KMS-11 (cell line): ENCODE measurements at regions not wholly inside any gene's neighbourhood (a gene's known extent, or its start where the extent isn't known, plus 50 kb on each side); places are given as distances from the start of the nearest gene placed in this dataset.

Experiments
- H2AFZ ChIP-seq: fragments of 200-600 bp; sonication (generic); 2 replicates; pipeline ENCODE4 v1.6.1; 2016; ENCODE audit warnings: antibody characterized with exemption, mixed run types, low read depth
- H3K27ac ChIP-seq: fragments of 200-600 bp; sonication (generic); 2 replicates; pipeline ENCODE4 v1.6.1; 2016; ENCODE audit warnings: mild to moderate bottlenecking, mixed run types
- H3K27me3 ChIP-seq: fragments of 200-600 bp; sonication (generic); 2 replicates; pipeline ENCODE4 v1.6.1; 2017; ENCODE audit warnings: mild to moderate bottlenecking, low read depth, mixed run types, moderate library complexity; ENCODE audit not compliant: insufficient read depth
- H3K36me3 ChIP-seq: fragments of 200-600 bp; sonication (generic); 2 replicates; pipeline ENCODE4 v1.6.1; 2017; ENCODE audit warnings: mild to moderate bottlenecking, mixed run types; ENCODE audit not compliant: insufficient read depth
- H3K4me1 ChIP-seq: fragments of 200-600 bp; sonication (generic); 2 replicates; pipeline ENCODE4 v1.6.1; 2016; ENCODE audit warnings: mild to moderate bottlenecking, low read depth, mixed run types; ENCODE audit not compliant: poor library complexity, severe bottlenecking
- H3K4me2 ChIP-seq: fragments of 200-600 bp; sonication (generic); 2 replicates; pipeline ENCODE4 v1.7.0; 2016; ENCODE audit warnings: mild to moderate bottlenecking, mixed run types
- H3K4me3 ChIP-seq: fragments of 200-600 bp; sonication (generic); IDR thresholded peaks from 2 replicates; pipeline ENCODE4 v1.6.1; 2017; ENCODE audit warnings: low read depth, low read length, mixed read lengths; ENCODE audit not compliant: insufficient read depth
- H3K79me2 ChIP-seq: fragments of 200-600 bp; sonication (generic); 2 replicates; pipeline ENCODE4 v1.6.1; 2016; ENCODE audit warnings: low read depth, mixed run types; ENCODE audit not compliant: insufficient read depth
- H3K9ac ChIP-seq: fragments of 200-600 bp; sonication (generic); 2 replicates; pipeline ENCODE4 v1.6.1; 2016; ENCODE audit warnings: mild to moderate bottlenecking, mixed run types
- H4K20me1 ChIP-seq: fragments of 200-600 bp; sonication (generic); 2 replicates; pipeline ENCODE4 v1.6.1; 2016; ENCODE audit warnings: mild to moderate bottlenecking, mixed run types; ENCODE audit not compliant: insufficient read depth
- TF ChIP-seq, protein P1 (sequence below): fragments of 200-600 bp; sonication (generic); conservative IDR thresholded peaks from 2 replicates; pipeline ENCODE4 v1.6.1; 2017; ENCODE audit warnings: low read depth, mild to moderate bottlenecking, antibody characterized with exemption, low read length, moderate library complexity, mixed read lengths

DNA sequence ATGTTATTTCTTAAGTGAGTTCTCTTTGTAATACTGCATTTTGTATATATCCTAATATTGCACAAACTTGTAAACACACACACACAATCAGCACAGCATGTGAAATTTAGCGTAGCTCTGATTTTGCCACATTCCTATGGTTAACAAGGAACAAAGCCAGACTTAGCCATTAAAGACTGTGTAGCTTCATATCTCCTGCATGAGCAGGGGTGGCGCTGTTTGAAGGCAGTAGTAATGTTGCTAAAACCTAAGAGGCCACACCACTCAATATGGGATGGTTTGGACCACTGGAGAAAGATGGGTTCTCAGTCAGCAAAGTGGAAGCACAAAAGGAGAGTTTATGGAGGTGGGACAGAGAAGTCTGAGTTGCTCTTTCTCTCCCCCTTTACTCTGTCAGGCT lies 61.1 kb upstream of the RND3 start:
- Histone ChIP-seq H3K4me1 (no peaks in the 10 kb centered on the region), H3K79me2 (no peaks in the 10 kb centered on the region), H4K20me1 (no peaks in the 10 kb centered on the region), H3K27me3 (no peaks in the 10 kb centered on the region), H3K4me3 (no peak overlapping the region), H3K9ac (no peak overlapping the region), H2AFZ (no peak overlapping the region), H3K4me2 (no peak overlapping the region), H3K36me3 (no peaks in the 10 kb centered on the region), H3K27ac (no peak overlapping the region)
- TF ChIP-seq, protein P1, sequence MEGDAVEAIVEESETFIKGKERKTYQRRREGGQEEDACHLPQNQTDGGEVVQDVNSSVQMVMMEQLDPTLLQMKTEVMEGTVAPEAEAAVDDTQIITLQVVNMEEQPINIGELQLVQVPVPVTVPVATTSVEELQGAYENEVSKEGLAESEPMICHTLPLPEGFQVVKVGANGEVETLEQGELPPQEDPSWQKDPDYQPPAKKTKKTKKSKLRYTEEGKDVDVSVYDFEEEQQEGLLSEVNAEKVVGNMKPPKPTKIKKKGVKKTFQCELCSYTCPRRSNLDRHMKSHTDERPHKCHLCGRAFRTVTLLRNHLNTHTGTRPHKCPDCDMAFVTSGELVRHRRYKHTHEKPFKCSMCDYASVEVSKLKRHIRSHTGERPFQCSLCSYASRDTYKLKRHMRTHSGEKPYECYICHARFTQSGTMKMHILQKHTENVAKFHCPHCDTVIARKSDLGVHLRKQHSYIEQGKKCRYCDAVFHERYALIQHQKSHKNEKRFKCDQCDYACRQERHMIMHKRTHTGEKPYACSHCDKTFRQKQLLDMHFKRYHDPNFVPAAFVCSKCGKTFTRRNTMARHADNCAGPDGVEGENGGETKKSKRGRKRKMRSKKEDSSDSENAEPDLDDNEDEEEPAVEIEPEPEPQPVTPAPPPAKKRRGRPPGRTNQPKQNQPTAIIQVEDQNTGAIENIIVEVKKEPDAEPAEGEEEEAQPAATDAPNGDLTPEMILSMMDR = peak; percentile 29; the same call in 1 of the 2 replicates

GRCh38 chr2:150545916-150546315 lies 58.4 kb upstream of the RND3 start:
- TF ChIP-seq, protein P1 = no peak
- no peak overlapping the region for H3K9ac ChIP-seq
- H3K4me2 ChIP-seq = no peak overlapping the region
- no peak overlapping the region for H2AFZ ChIP-seq
- no peaks in the 10 kb centered on the region for H3K4me1 ChIP-seq
- no peak overlapping the region for H3K27ac ChIP-seq
- no peaks in the 10 kb centered on the region for H4K20me1 ChIP-seq
- no peaks in the 10 kb centered on the region for H3K36me3 ChIP-seq
- no peaks in the 10 kb centered on the region for H3K27me3 ChIP-seq
- H3K79me2 ChIP-seq = no peaks in the 10 kb centered on the region
- no peak overlapping the region for H3K4me3 ChIP-seq

- H3K4me2 ChIP-seq = no peak overlapping the region
- H3K36me3 ChIP-seq = no peaks in the 10 kb centered on the region
- no peaks in the 10 kb centered on the region for H3K27me3 ChIP-seq
- no peaks in the 10 kb centered on the region for H3K4me1 ChIP-seq
- no peak overlapping the region for H2AFZ ChIP-seq
- H3K27ac ChIP-seq = no peak overlapping the region
- no peak overlapping the region for H3K9ac ChIP-seq
- TF ChIP-seq, protein P1 = no peak
- no peaks in the 10 kb centered on the region for H4K20me1 ChIP-seq
- no peaks in the 10 kb centered on the region for H3K79me2 ChIP-seq
- H3K4me3 ChIP-seq = no peak overlapping the region
These were observed 57.3 kb upstream of the RND3 start for GRCh38 chr2:150544731-150545130.

DNA sequence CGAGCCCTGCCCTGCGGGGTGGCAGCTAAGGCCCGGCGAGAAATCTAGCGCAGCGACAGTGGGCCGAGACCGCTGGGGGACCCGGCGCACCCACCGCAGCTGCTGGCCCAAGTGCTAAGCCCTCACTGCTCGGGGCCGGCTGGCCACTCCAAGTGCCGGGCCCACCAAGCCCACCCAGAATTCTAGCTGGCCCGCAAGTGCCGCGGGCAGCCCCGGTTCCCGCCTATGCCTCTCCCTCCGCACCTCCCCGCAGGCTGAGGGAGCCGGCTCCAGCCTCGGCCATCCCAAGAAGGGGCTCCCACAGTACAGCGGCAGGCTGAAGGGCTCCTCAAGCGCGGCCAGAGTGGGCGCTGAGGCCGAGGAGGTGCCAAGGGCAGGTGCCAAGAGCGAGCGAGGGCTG lies 55.2 kb upstream of the RND3 start:
- Histone ChIP-seq H3K4me1 (no peaks in the 10 kb centered on the region), H3K27me3 (no peaks in the 10 kb centered on the region), H3K27ac (no peak overlapping the region), H2AFZ (no peak overlapping the region), H3K36me3 (no peaks in the 10 kb centered on the region), H3K4me3 (no peak overlapping the region), H4K20me1 (no peaks in the 10 kb centered on the region), H3K4me2 (no peak overlapping the region), H3K79me2 (no peaks in the 10 kb centered on the region), H3K9ac (no peak overlapping the region)
- TF ChIP-seq, protein P1 = no peak
